ENCODE measurements at regions not wholly inside any gene's neighbourhood (a gene's known extent, or its start where the extent isn't known, plus 50 kb on each side); places are given as distances from the start of the nearest gene placed in this dataset.

- H3K4me3 ChIP-seq: no peak overlapping the region
- H3K27me3 ChIP-seq (replicated peaks; ENCODE audit: insufficient read depth): no peaks in the 10 kb centered on the region
- H3K36me3 ChIP-seq: no peaks in the 10 kb centered on the region
- H3K27ac ChIP-seq: no peak overlapping the region
- no peaks in the 10 kb centered on the region for H3K9me3 ChIP-seq
- DNase-seq (ENCODE audit: low spot score) (no peak), ATAC-seq (ENCODE audit: insufficient number of reproducible peaks, low FRiP score, low read depth) (no peak)
- no peaks in the 10 kb centered on the region for H3K4me1 ChIP-seq (ENCODE audit: control insufficient read depth in 1 of 2, low read depth in 2 of 2)
- no peak for TF ChIP-seq CTCF (IDR thresholded peaks at IDR 0.05)
Observed at GRCh38 chr3:30546934-30547333, 59.5 kb upstream of the TGFBR2 start.

- no peaks in the 10 kb centered on the region for H3K4me1 ChIP-seq (ENCODE audit: control insufficient read depth in 1 of 2, low read depth in 2 of 2)
- no peak overlapping the region for H3K4me3 ChIP-seq
- ATAC-seq (ENCODE audit: insufficient number of reproducible peaks, low FRiP score, low read depth): no peak
- TF ChIP-seq CTCF (IDR thresholded peaks at IDR 0.05): no peak
- no peak for DNase-seq (ENCODE audit: low spot score)
- no peak overlapping the region for H3K27ac ChIP-seq
- no peaks in the 10 kb centered on the region for H3K9me3 ChIP-seq
- no peaks in the 10 kb centered on the region for H3K36me3 ChIP-seq
- no peaks in the 10 kb centered on the region for H3K27me3 ChIP-seq (replicated peaks; ENCODE audit: insufficient read depth)
Observed at GRCh38 chr3:30547716-30548115, 58.7 kb upstream of the TGFBR2 start.

- H3K27ac ChIP-seq: no peak overlapping the region
- no peak for ATAC-seq (ENCODE audit: insufficient number of reproducible peaks, low FRiP score, low read depth)
- H3K9me3 ChIP-seq: no peaks in the 10 kb centered on the region
Observed at GRCh38 chr3:30548600-30548999, 57.8 kb upstream of the TGFBR2 start.

GRCh38 chr3:30549600-30549999 lies 56.8 kb upstream of the TGFBR2 start:
- no peak for TF ChIP-seq CTCF (IDR thresholded peaks at IDR 0.05)
- H3K27ac ChIP-seq: no peak overlapping the region
- H3K4me3 ChIP-seq: no peak overlapping the region
- no peaks in the 10 kb centered on the region for H3K9me3 ChIP-seq
- DNase-seq (ENCODE audit: low spot score) (no peak), ATAC-seq (ENCODE audit: insufficient number of reproducible peaks, low FRiP score, low read depth) (no peak)
- no peaks in the 10 kb centered on the region for H3K27me3 ChIP-seq (replicated peaks; ENCODE audit: insufficient read depth)
- H3K4me1 ChIP-seq (ENCODE audit: control insufficient read depth in 1 of 2, low read depth in 2 of 2): no peaks in the 10 kb centered on the region
- no peaks in the 10 kb centered on the region for H3K36me3 ChIP-seq

More at GRCh38 chr3:30548600-30548999, 57.8 kb upstream of the TGFBR2 start:
- no peaks in the 10 kb centered on the region for H3K27me3 ChIP-seq (replicated peaks; ENCODE audit: insufficient read depth)
- TF ChIP-seq CTCF (IDR thresholded peaks at IDR 0.05): no peak
- no peak overlapping the region for H3K4me3 ChIP-seq
- DNase-seq (ENCODE audit: low spot score): no peak
- H3K36me3 ChIP-seq: no peaks in the 10 kb centered on the region
- H3K4me1 ChIP-seq (ENCODE audit: control insufficient read depth in 1 of 2, low read depth in 2 of 2): no peaks in the 10 kb centered on the region

GRCh38 chr3:30550246-30550645 lies 56.2 kb upstream of the TGFBR2 start:
- H3K27me3 ChIP-seq (replicated peaks; ENCODE audit: insufficient read depth): no peaks in the 10 kb centered on the region
- TF ChIP-seq CTCF (IDR thresholded peaks at IDR 0.05): no peak
- no peak for DNase-seq (ENCODE audit: low spot score)
- no peak for ATAC-seq (ENCODE audit: insufficient number of reproducible peaks, low FRiP score, low read depth)
- no peaks in the 10 kb centered on the region for H3K4me1 ChIP-seq (ENCODE audit: control insufficient read depth in 1 of 2, low read depth in 2 of 2)
- H3K27ac ChIP-seq: no peak overlapping the region
- no peak overlapping the region for H3K4me3 ChIP-seq
- H3K9me3 ChIP-seq: no peaks in the 10 kb centered on the region
- H3K36me3 ChIP-seq: no peaks in the 10 kb centered on the region

Data from thoracic aorta (tissue), 2 donors.